ENCODE measurements at regions not wholly inside any gene's neighbourhood (a gene's known extent, or its start where the extent isn't known, plus 50 kb on each side); places are given as distances from the start of the nearest gene placed in this dataset.

DNA sequence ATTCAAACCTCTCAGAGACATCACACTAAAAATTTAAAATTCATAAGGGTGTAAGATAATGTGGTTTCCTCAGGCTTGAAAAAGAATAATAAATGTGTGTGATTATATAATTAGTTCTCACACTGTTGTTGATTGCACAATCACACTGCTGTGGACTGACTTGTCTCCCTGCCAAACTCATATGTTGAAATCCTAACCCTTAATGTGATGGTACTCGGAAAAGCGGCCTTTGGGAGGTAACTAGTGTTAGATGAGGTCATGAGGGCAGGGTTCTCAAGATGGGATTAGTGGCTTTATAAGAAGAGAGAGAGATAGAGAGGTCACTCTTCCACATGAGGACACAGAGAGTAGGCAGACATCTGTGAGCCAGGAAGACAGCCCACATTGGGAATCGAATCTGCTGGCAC, 128.5 kb upstream of the COL1A2 start:
- Histone ChIP-seq H3K36me3 (no peaks in the 10 kb centered on the region), H3K4me1 (peaks cover 0 to 5% (median 0%) of the 10 kb centered on the region in 12 donors), H3K27me3 (no peaks in the 10 kb centered on the region), H3K9me3 (no peaks in the 10 kb centered on the region), H3K4me3 (no peak overlapping the region), H3K27ac (no peak overlapping the region)
- DNase-seq = no peak
- intact Hi-C loops (cut with DNase I) = no loop called here
- ATAC-seq = peak in 3 of 4 donors; percentile 58 to 84 (median 78)
- 57 to 69% (median 61%) methylated on average over 3 of the region's 3 CpGs for WGBS, 4 donors
- no peak for TF ChIP-seq POLR2A (IDR thresholded peaks at IDR 0.05)

DNA sequence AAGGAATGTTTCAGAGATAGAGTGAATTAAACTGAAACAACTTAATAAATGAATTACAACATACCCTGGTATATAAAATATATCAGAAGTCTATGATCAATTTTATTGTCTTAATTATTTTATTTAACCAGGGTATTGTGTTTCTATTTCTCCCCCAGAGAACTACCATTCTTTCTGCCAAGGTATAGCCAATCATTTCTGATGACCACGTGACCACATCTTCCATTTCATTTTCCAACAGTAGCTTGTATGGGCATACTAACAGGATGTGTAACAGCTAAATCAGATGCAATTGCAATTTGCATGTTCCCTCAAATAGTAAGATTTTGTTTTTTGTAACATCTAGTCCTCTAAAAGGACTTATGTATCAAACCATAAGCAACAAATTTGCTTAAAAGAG, 123.9 kb upstream of the COL1A2 start:
- intact Hi-C loops (cut with DNase I) = no loop called here
- Histone ChIP-seq H3K27me3 (no peaks in the 10 kb centered on the region), H3K36me3 (no peaks in the 10 kb centered on the region), H3K4me3 (no peak overlapping the region), H3K9me3 (no peaks in the 10 kb centered on the region), H3K27ac (no peak overlapping the region), H3K4me1 (peaks cover 0 to 4% (median 0%) of the 10 kb centered on the region in 12 donors)
- 88 to 96% (median 90%) methylated on average over 1 of the region's 1 CpG for WGBS, 4 donors
- ATAC-seq (no peak), DNase-seq (no peak)
- TF ChIP-seq POLR2A (IDR thresholded peaks at IDR 0.05) = no peak
- TF ChIP-seq, protein P1, sequence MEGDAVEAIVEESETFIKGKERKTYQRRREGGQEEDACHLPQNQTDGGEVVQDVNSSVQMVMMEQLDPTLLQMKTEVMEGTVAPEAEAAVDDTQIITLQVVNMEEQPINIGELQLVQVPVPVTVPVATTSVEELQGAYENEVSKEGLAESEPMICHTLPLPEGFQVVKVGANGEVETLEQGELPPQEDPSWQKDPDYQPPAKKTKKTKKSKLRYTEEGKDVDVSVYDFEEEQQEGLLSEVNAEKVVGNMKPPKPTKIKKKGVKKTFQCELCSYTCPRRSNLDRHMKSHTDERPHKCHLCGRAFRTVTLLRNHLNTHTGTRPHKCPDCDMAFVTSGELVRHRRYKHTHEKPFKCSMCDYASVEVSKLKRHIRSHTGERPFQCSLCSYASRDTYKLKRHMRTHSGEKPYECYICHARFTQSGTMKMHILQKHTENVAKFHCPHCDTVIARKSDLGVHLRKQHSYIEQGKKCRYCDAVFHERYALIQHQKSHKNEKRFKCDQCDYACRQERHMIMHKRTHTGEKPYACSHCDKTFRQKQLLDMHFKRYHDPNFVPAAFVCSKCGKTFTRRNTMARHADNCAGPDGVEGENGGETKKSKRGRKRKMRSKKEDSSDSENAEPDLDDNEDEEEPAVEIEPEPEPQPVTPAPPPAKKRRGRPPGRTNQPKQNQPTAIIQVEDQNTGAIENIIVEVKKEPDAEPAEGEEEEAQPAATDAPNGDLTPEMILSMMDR (IDR thresholded peaks at IDR 0.05) = no peak

DNA sequence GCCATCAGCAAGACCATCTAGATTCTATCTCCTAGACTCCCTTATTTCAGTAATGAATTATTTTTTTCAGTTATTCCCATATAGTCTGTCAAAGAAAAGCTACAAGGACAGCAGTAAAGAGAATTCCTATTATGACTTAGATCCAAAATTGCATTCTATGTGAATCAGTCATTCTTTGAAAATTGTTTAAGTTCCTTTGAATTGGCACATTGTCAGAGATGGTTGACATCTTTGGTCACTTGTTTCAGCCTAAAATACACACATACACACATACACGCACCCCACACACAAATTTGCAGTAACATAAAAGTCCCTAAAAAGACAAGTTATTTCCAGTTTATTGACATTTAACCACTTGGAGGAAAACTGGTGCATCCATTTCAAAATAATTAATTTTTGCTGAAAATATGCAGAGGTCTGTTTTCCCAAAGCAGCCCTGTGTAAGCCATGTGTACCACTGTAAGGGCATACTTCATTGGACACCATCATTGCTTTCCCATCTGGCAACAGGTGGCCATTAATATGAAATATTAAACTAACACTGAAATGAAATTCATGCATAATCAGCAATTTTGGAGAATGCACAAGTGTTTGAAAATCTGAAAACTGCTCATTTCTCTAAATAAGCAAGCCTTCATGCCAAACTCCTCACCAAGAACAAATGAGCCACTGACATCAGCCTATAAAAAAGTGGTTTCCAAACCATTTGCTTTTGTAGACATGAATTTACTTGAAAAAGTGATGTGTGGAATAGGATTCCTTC, 121.7 kb upstream of the COL1A2 start:
- no peak for TF ChIP-seq POLR2A (IDR thresholded peaks at IDR 0.05)
- TF ChIP-seq, protein P1 (IDR thresholded peaks at IDR 0.05) = no peak
- H3K4me3 ChIP-seq = no peak overlapping the region
- no peak overlapping the region for H3K27ac ChIP-seq
- H3K9me3 ChIP-seq = no peaks in the 10 kb centered on the region
- 89 to 97% (median 93%) methylated on average over 1 of the region's 1 CpG for WGBS, 4 donors
- ATAC-seq (no peak), DNase-seq (no peak)
- H3K27me3 ChIP-seq = no peaks in the 10 kb centered on the region
- no peaks in the 10 kb centered on the region for H3K36me3 ChIP-seq
- intact Hi-C loops (cut with DNase I) = no loop called here
- H3K4me1 ChIP-seq = peaks cover 0 to 8% (median 0%) of the 10 kb centered on the region in 12 donors

DNA sequence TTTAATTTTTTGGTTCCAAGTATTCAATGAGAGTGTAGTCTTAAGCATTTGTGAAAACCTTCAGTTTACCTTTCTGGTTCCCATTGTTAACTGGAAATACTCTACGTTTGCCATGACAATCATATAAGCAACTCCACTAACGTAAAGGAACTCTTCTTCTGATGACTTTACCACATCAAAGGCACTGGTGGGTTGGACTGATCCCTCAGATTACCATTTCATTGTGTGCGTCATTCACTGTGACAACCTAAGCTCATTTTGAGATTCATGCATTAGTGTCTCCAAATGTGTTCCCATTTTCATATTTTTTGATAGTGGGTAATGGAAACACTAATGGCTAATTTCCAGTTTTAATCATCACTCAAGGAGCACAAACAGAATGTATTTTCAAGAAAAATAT, 119.9 kb upstream of the COL1A2 start:
- ATAC-seq (no peak), DNase-seq (no peak)
- intact Hi-C loops (cut with DNase I) = no loop called here
- no peak for TF ChIP-seq POLR2A (IDR thresholded peaks at IDR 0.05)
- TF ChIP-seq, protein P1 (IDR thresholded peaks at IDR 0.05) = no peak
- Histone ChIP-seq H3K27ac (no peak overlapping the region), H3K27me3 (no peaks in the 10 kb centered on the region), H3K36me3 (no peaks in the 10 kb centered on the region), H3K9me3 (no peaks in the 10 kb centered on the region), H3K4me3 (no peak overlapping the region), H3K4me1 (peaks cover 0 to 8% (median 0%) of the 10 kb centered on the region in 12 donors)
- WGBS, 4 donors = 85 to 95% (median 92%) methylated on average over 3 of the region's 3 CpGs
